Muscle of arm (tissue), 1 donor: ENCODE measurements at regions not wholly inside any gene's neighbourhood (a gene's known extent, or its start where the extent isn't known, plus 50 kb on each side); places are given as distances from the start of the nearest gene placed in this dataset.
"Not testable (repeated sequence)": the region's sequence is repeated elsewhere in the genome, so short reads cannot be mapped to it uniquely, and the experiment has no call there.

Experiments
- DNase-seq: peaks from one replicate; pipeline ENCODE4 v3.0.0-alpha.2; 2013

- no peak for DNase-seq
Observed at GRCh38 chr4:160082432-160083207, 979.7 kb downstream of the RAPGEF2 start.

- DNase-seq: no peak
Observed at GRCh38 chr4:160091631-160092030, 988.8 kb downstream of the RAPGEF2 start.

- no peak for DNase-seq
Observed at GRCh38 chr4:160100316-160100715, 997.4 kb downstream of the RAPGEF2 start.

- no peak for DNase-seq
Observed at GRCh38 chr4:160110891-160111290, 1008.0 kb downstream of the RAPGEF2 start.

- DNase-seq: no peak
Observed at GRCh38 chr4:160117686-160118085, 1014.8 kb downstream of the RAPGEF2 start.

- not testable (repeated sequence) for DNase-seq
Observed at GRCh38 chr4:160125576-160126287, 1022.9 kb downstream of the RAPGEF2 start.

- no peak for DNase-seq
Observed at GRCh38 chr4:160127211-160127610, 1024.3 kb downstream of the RAPGEF2 start.

GRCh38 chr4:160129439-160129838 lies 1026.6 kb downstream of the RAPGEF2 start:
- no peak for DNase-seq

GRCh38 chr4:160136021-160136420 lies 1033.1 kb downstream of the RAPGEF2 start:
- DNase-seq: no peak

GRCh38 chr4:160141206-160141605 lies 1038.3 kb downstream of the RAPGEF2 start:
- no peak for DNase-seq

- DNase-seq: no peak
Observed at GRCh38 chr4:160142579-160142978, 1039.7 kb downstream of the RAPGEF2 start.

GRCh38 chr4:160143574-160143973 lies 1040.7 kb downstream of the RAPGEF2 start:
- DNase-seq: no peak

GRCh38 chr4:160159457-160159856 lies 1056.6 kb downstream of the RAPGEF2 start:
- no peak for DNase-seq

- DNase-seq: no peak
Observed at GRCh38 chr4:160161026-160161425, 1058.1 kb downstream of the RAPGEF2 start.

- no peak for DNase-seq
Observed at GRCh38 chr4:160175064-160175643, 1072.3 kb downstream of the RAPGEF2 start.

GRCh38 chr4:160180211-160180610 lies 1077.3 kb downstream of the RAPGEF2 start:
- DNase-seq: no peak

- DNase-seq: no peak
Observed at GRCh38 chr4:160182727-160183126, 1079.8 kb downstream of the RAPGEF2 start.

- no peak for DNase-seq
Observed at GRCh38 chr4:160184884-160185283, 1082.0 kb downstream of the RAPGEF2 start.

- no peak for DNase-seq
Observed at GRCh38 chr4:160193787-160194186, 1090.9 kb downstream of the RAPGEF2 start.

- DNase-seq: no peak
Observed at GRCh38 chr4:160194716-160195115, 1091.8 kb downstream of the RAPGEF2 start.

GRCh38 chr4:160202802-160203201 lies 1099.9 kb downstream of the RAPGEF2 start:
- no peak for DNase-seq

GRCh38 chr4:160212078-160212477 lies 1109.2 kb downstream of the RAPGEF2 start:
- no peak for DNase-seq

- no peak for DNase-seq
Observed at GRCh38 chr4:160213366-160213765, 1110.5 kb downstream of the RAPGEF2 start.
